HepG2 (cell line): ENCODE measurements at regions not wholly inside any gene's neighbourhood (a gene's known extent, or its start where the extent isn't known, plus 50 kb on each side); places are given as distances from the start of the nearest gene placed in this dataset.
A peak's percentile ranks its signal among the peaks of the same experiment; 100 is the strongest.

Experiments used
- ATAC-seq: fragments of 200-7000 bp; cut with Tn5 transposase; 3 replicates; pipeline ENCODE4 v1.9.1; 2020; ENCODE audit warnings: mild to moderate bottlenecking, moderate library complexity
- BruUV-seq: library from RNA; stranded (reverse); fragments of 400-500 nt; replicated peaks from 2 replicates; lab custom pipeline; 2021; lab: Mats Ljungman, UMichigan
- CTCF ChIA-PET: fragments of 300-600 bp; formaldehyde crosslinking; extraction: SDS; loops from one replicate; lab custom pipeline; 2021; ENCODE audit warnings: low total read pairs, inconsistent platforms, low intra/inter-chr PET ratio; lab: Yijun Ruan, JAX
- POLR2A ChIA-PET: fragments of 350-600 bp; sonication (Branson Sonifier 250); formaldehyde crosslinking; loops from one replicate; lab custom pipeline; 2020; ENCODE audit warnings: antibody characterized with exemption, inconsistent platforms; lab: Yijun Ruan, JAX
- DNase-seq: peaks from one replicate; pipeline ENCODE4 v3.0.0-alpha.2; 2015; ENCODE audit warnings: low spot score
- FAIRE-seq: peaks from 3 replicates; lab custom pipeline; 2011; peaks lifted over from hg19 to GRCh38; lab: Jason Lieb, UNC
- H2AFZ ChIP-seq: one replicate; pipeline ENCODE4 v1.6.1; 2011; ENCODE audit warnings: low read length, inconsistent platforms
- H3K27ac ChIP-seq: fragments of 300-600 bp; 3 replicates; pipeline ENCODE4 v1.8.0; 2011; ENCODE audit warnings: mixed run types, mild to moderate bottlenecking, mixed read lengths, low read length, inconsistent platforms; ENCODE audit not compliant: insufficient read depth; ENCODE audit errors: extremely low read length
- H3K27me3 ChIP-seq, 2 experiments: fragments of 200-600 bp in 1 of 2; 2 replicates in 1 of 2; 3 replicates in 1 of 2; pipeline versions ENCODE4 v1.6.0 to v1.8.0; 2011; ENCODE audit warnings: low read length in 2 of 2, mild to moderate bottlenecking in 2 of 2, moderate library complexity in 2 of 2, inconsistent platforms in 1 of 2; ENCODE audit not compliant: insufficient read depth in 2 of 2, control insufficient read depth in 1 of 2
- H3K36me3 ChIP-seq, 2 experiments: fragments of 200-600 bp in 1 of 2; replicated peaks in 1 of 2; 2 replicates in 1 of 2; 3 replicates in 1 of 2; pipeline versions ENCODE4 v1.5.1 to v1.8.0; 2011; ENCODE audit warnings: low read length in 2 of 2, inconsistent platforms in 1 of 2; ENCODE audit not compliant: insufficient read depth in 2 of 2, control insufficient read depth in 1 of 2
- H3K4me1 ChIP-seq: 2 replicates; pipeline ENCODE4 v1.5.1; 2012; ENCODE audit warnings: low read length, inconsistent platforms; ENCODE audit not compliant: insufficient read depth
- H3K4me2 ChIP-seq: 2 replicates; pipeline ENCODE4 v1.6.0; 2011; ENCODE audit warnings: low read depth, low read length, inconsistent platforms
- H3K4me3 ChIP-seq, 3 experiments: fragments of 200-600 bp in 1 of 3; sonication (generic), shearing (Covaris generic) in 1 of 3; replicated peaks in 1 of 3; 2 replicates each; pipeline ENCODE4 v1.5.1; 2011 to 2016; ENCODE audit warnings: low read length in 3 of 3, inconsistent platforms in 2 of 3, low read depth in 2 of 3, mild to moderate bottlenecking in 2 of 3, control low read depth in 1 of 3, mixed read lengths in 1 of 3; ENCODE audit not compliant: insufficient read depth in 1 of 3
- H3K79me2 ChIP-seq: one replicate; pipeline ENCODE4 v1.6.1; 2011; ENCODE audit warnings: low read length, inconsistent platforms; ENCODE audit not compliant: insufficient read depth
- H3K9ac ChIP-seq: 2 replicates; pipeline ENCODE4 v1.6.0; 2011; ENCODE audit warnings: mild to moderate bottlenecking, low read depth, low read length, inconsistent platforms; ENCODE audit not compliant: insufficient read depth
- H3K9me3 ChIP-seq: 2 replicates; pipeline ENCODE4 v1.5.1; 2012; ENCODE audit warnings: mild to moderate bottlenecking, low read length
- H4K20me1 ChIP-seq: 2 replicates; pipeline ENCODE4 v1.6.0; 2011; ENCODE audit warnings: inconsistent platforms, mild to moderate bottlenecking, low read length, moderate library complexity; ENCODE audit not compliant: insufficient read depth
- HNF4A ChIP-seq: sonication (generic); formaldehyde crosslinking; IDR thresholded peaks from 2 replicates; pipeline ENCODE4 v1.4.0; 2020; ENCODE audit warnings: missing genetic modification reagents
- MED1 ChIP-seq: sonication (generic); formaldehyde crosslinking; IDR thresholded peaks from 2 replicates; pipeline ENCODE4 v1.4.0; 2020; ENCODE audit warnings: missing genetic modification reagents
- MIXL1 ChIP-seq: IDR thresholded peaks from 2 replicates; pipeline ENCODE4 v1.6.1; 2016
- NCOR1 ChIP-seq: fragments of 200-600 bp; sonication (generic); IDR thresholded peaks from 2 replicates; pipeline ENCODE4 v1.7.0; 2017; ENCODE audit warnings: antibody characterized with exemption, low read length, borderline replicate concordance
- SIX4 ChIP-seq: sonication (generic); formaldehyde crosslinking; IDR thresholded peaks from 2 replicates; pipeline ENCODE4 v1.4.0; 2020; ENCODE audit warnings: missing genetic modification reagents
- SRY ChIP-seq: sonication (generic); formaldehyde crosslinking; IDR thresholded peaks from 2 replicates; pipeline ENCODE4 v1.8.0; 2022; ENCODE audit warnings: mild to moderate bottlenecking, missing genetic modification reagents
- ZKSCAN1 ChIP-seq: fragments of 150-350 bp; IDR thresholded peaks from 2 replicates; pipeline ENCODE4 v1.6.1; 2014; ENCODE audit warnings: low read length
- ZMYM2 ChIP-seq: sonication (generic); formaldehyde crosslinking; IDR thresholded peaks from 2 replicates; pipeline ENCODE4 v1.8.0; 2022; ENCODE audit warnings: mild to moderate bottlenecking, missing genetic modification reagents
- ZMYM3 ChIP-seq: sonication (generic); formaldehyde crosslinking; IDR thresholded peaks from 2 replicates; pipeline ENCODE4 v1.5.1; 2020; ENCODE audit warnings: mild to moderate bottlenecking, missing genetic modification reagents
- ZNF160 ChIP-seq: sonication (generic); formaldehyde crosslinking; IDR thresholded peaks from 2 replicates; pipeline ENCODE4 v1.8.0; 2022; ENCODE audit warnings: mild to moderate bottlenecking, inconsistent platforms, missing genetic modification reagents
- ZNF251 ChIP-seq: sonication (generic); formaldehyde crosslinking; IDR thresholded peaks from 2 replicates; pipeline ENCODE4 v1.9.0; 2021; ENCODE audit warnings: mild to moderate bottlenecking, missing genetic modification reagents
- ZNF281 ChIP-seq: sonication (generic); formaldehyde crosslinking; IDR thresholded peaks from 2 replicates; pipeline ENCODE4 v1.4.0; 2020; ENCODE audit warnings: missing genetic modification reagents, borderline replicate concordance
- ZNF468 ChIP-seq: sonication (generic); formaldehyde crosslinking; IDR thresholded peaks from 2 replicates; pipeline ENCODE4 v1.8.0; 2022; ENCODE audit warnings: mild to moderate bottlenecking, moderate library complexity, missing genetic modification reagents
- ZNF510 ChIP-seq: sonication (generic); formaldehyde crosslinking; IDR thresholded peaks from 2 replicates; pipeline ENCODE4 v1.4.0; 2020; ENCODE audit warnings: low read depth, mild to moderate bottlenecking, missing genetic modification reagents
- ZNF629 ChIP-seq: sonication (generic); formaldehyde crosslinking; conservative IDR thresholded peaks from 2 replicates; pipeline ENCODE4 v1.5.0; 2020; ENCODE audit warnings: missing genetic modification reagents
- WGBS: methylation state at CpG from one replicate; pipeline ENCODE4 v1.1.6; 2017; ENCODE audit warnings: low lambda C conversion rate; 5-methylcytosine and 5-hydroxymethylcytosine counted together
- in situ Hi-C: cut with HindIII; loops from 2 replicates; pipeline ENCODE4 v1.10.0; 2017; ENCODE audit warnings: low pct_unique_long_range_greater_than_20kb; ENCODE audit not compliant: extremely low pct_ligation_motif_present
- intact Hi-C: fragments of 100-400 bp; cut with micrococcal nuclease; formaldehyde crosslinking; loops from one replicate; pipeline ENCODE4 v1.10.0; 2022; ENCODE audit not compliant: unreplicated experiment

- H3K4me2 ChIP-seq, result peak overlapping the region; percentile 23
- FAIRE-seq, result no peak
- H3K27me3 ChIP-seq, result no peaks in the 10 kb centered on the region
- TF ChIP-seq SIX4 (CRISPR knock-in tag) (no peak), MED1 (no peak), ZNF281 (CRISPR knock-in tag) (no peak), ZNF160 (CRISPR knock-in tag) (no peak), ZNF468 (no peak), SRY (CRISPR knock-in tag) (no peak), HNF4A (CRISPR knock-in tag) (peak; percentile 12; the same call in 1 of the 2 replicates), ZNF629 (peak; percentile 84), ZNF251 (no peak), ZKSCAN1 (peak; percentile 90), ZMYM2 (CRISPR knock-in tag) (no peak), MIXL1 (CRISPR knock-in tag) (peak; percentile 43; the same call in 1 of the 2 replicates), ZMYM3 (CRISPR knock-in tag) (peak; percentile 47; the same call in 1 of the 2 replicates), NCOR1 (peak; percentile 30; the same call in 1 of the 2 replicates), ZNF510 (CRISPR knock-in tag) (no peak)
- intact Hi-C loops, result no loop called here
- CTCF ChIA-PET, result no interaction called here
- no peaks in the 10 kb centered on the region for H3K9me3 ChIP-seq
- no peaks in the 10 kb centered on the region for H3K36me3 ChIP-seq
- H3K79me2 ChIP-seq, result no peaks in the 10 kb centered on the region
- no peak overlapping the region for H2AFZ ChIP-seq
- 89% methylated on average over 1 of the region's 1 CpG for WGBS
- ATAC-seq, result no peak
- H3K4me3 ChIP-seq, result no peak overlapping the region
- no TSS peak for BruUV-seq
- DNase-seq, result no peak
- POLR2A ChIA-PET, result no interaction called here
- peak overlapping the region; percentile 46 for H3K27ac ChIP-seq
- peaks cover 81% of the 10 kb centered on the region for H3K4me1 ChIP-seq
- in situ Hi-C loops, result no loop called here
- no peak overlapping the region for H3K9ac ChIP-seq
- no peaks in the 10 kb centered on the region for H4K20me1 ChIP-seq
Observed at GRCh38 chrX:109843963-109844751, 111.1 kb upstream of the ACSL4 start.
